GM19452 (cell line): ENCODE measurements at regions not wholly inside any gene's neighbourhood (a gene's known extent, or its start where the extent isn't known, plus 50 kb on each side); places are given as distances from the start of the nearest gene placed in this dataset.
"Not testable (repeated sequence)": the region's sequence is repeated elsewhere in the genome, so short reads cannot be mapped to it uniquely, and the experiment has no call there.

Experiments
- ATAC-seq: cut with Tn5 transposase; IDR thresholded peaks from one replicate; pipeline ENCODE4 v1.9.1; 2021; ENCODE audit not compliant: unreplicated experiment

GRCh38 chr6:150456466-150456865 is 87.7 kb downstream of the IYD start:
- ATAC-seq: no peak

- ATAC-seq: no peak
These were observed 88.3 kb downstream of the IYD start for GRCh38 chr6:150456902-150457643.

- ATAC-seq: no peak
These were observed 89.8 kb downstream of the IYD start for GRCh38 chr6:150458579-150458978.

- no peak for ATAC-seq
These were observed 95.0 kb downstream of the IYD start for GRCh38 chr6:150463852-150464251.

GRCh38 chr6:150464966-150465365 is 96.2 kb downstream of the IYD start:
- ATAC-seq: no peak

- no peak for ATAC-seq
These were observed 96.8 kb downstream of the IYD start for GRCh38 chr6:150465610-150466009.

- ATAC-seq: no peak
These were observed 97.4 kb downstream of the IYD start for GRCh38 chr6:150466196-150466595.

- ATAC-seq: no peak
These were observed 101.3 kb downstream of the IYD start for GRCh38 chr6:150470131-150470530.

GRCh38 chr6:150470960-150471665 is 102.3 kb downstream of the IYD start:
- no peak for ATAC-seq

GRCh38 chr6:150478656-150479545 is 110.1 kb downstream of the IYD start:
- no peak for ATAC-seq

- ATAC-seq: no peak
These were observed 114.1 kb downstream of the IYD start for GRCh38 chr6:150482883-150483409.

- no peak for ATAC-seq
These were observed 114.3 kb upstream of the PLEKHG1 start for GRCh38 chr6:150485161-150485958.

- no peak for ATAC-seq
These were observed 113.6 kb upstream of the PLEKHG1 start for GRCh38 chr6:150486048-150486447.

GRCh38 chr6:150490586-150490985 is 109.1 kb upstream of the PLEKHG1 start:
- no peak for ATAC-seq

GRCh38 chr6:150491131-150491810 is 108.4 kb upstream of the PLEKHG1 start:
- ATAC-seq: peak; percentile 96

GRCh38 chr6:150491811-150492172 is 107.9 kb upstream of the PLEKHG1 start:
- peak; percentile 19 for ATAC-seq

- no peak for ATAC-seq
These were observed 107.2 kb upstream of the PLEKHG1 start for GRCh38 chr6:150492507-150492906.

GRCh38 chr6:150492941-150493340 is 106.7 kb upstream of the PLEKHG1 start:
- ATAC-seq: no peak

- not testable (repeated sequence) for ATAC-seq
These were observed 106.1 kb upstream of the PLEKHG1 start for GRCh38 chr6:150493552-150493951.

GRCh38 chr6:150494241-150494640 is 105.4 kb upstream of the PLEKHG1 start:
- no peak for ATAC-seq
